Neural progenitor cell (in vitro differentiated cells): ENCODE measurements at regions not wholly inside any gene's neighbourhood (a gene's known extent, or its start where the extent isn't known, plus 50 kb on each side); places are given as distances from the start of the nearest gene placed in this dataset.

ENCODE experiments used
- DNase-seq: peaks from one replicate; pipeline ENCODE4 v3.0.0-alpha.2; 2016; ENCODE audit warnings: low spot score
- H2AFZ ChIP-seq: fragments of 200-600 bp; sonication (generic); replicated peaks from 2 replicates; pipeline ENCODE4 v1.6.1; 2016; ENCODE audit warnings: antibody characterized with exemption
- H3F3A ChIP-seq: fragments of 200-600 bp; sonication (generic); 2 replicates; pipeline ENCODE4 v1.6.1; 2016; ENCODE audit warnings: antibody characterized with exemption, low read depth
- H3K27ac ChIP-seq: fragments of 200-600 bp; sonication (generic); 2 replicates; pipeline ENCODE4 v1.5.1; 2016; ENCODE audit warnings: mild to moderate bottlenecking
- H3K27me3 ChIP-seq: fragments of 200-600 bp; sonication (generic); 2 replicates; pipeline ENCODE4 v1.6.1; 2016; ENCODE audit warnings: mild to moderate bottlenecking, moderate library complexity
- H3K36me3 ChIP-seq: fragments of 200-600 bp; sonication (generic); 2 replicates; pipeline ENCODE4 v1.5.1; 2016
- H3K4me1 ChIP-seq: fragments of 200-600 bp; sonication (generic); 2 replicates; pipeline ENCODE4 v1.6.1; 2016; ENCODE audit warnings: mixed run types
- H3K4me2 ChIP-seq: fragments of 200-600 bp; sonication (generic); 2 replicates; pipeline ENCODE4 v1.6.1; 2016
- H3K4me3 ChIP-seq: fragments of 200-600 bp; sonication (generic); 2 replicates; pipeline ENCODE4 v1.5.1; 2016
- H3K79me2 ChIP-seq: fragments of 200-600 bp; sonication (generic); 2 replicates; pipeline ENCODE4 v1.6.1; 2016; ENCODE audit warnings: low read depth
- H3K9ac ChIP-seq: fragments of 200-600 bp; sonication (generic); 2 replicates; pipeline ENCODE4 v1.6.1; 2016
- H3K9me3 ChIP-seq: fragments of 200-600 bp; sonication (generic); 2 replicates; pipeline ENCODE4 v1.5.1; 2016; ENCODE audit warnings: low read depth
- H4K20me1 ChIP-seq: fragments of 200-600 bp; sonication (generic); 2 replicates; pipeline ENCODE4 v1.6.1; 2016; ENCODE audit warnings: low read depth
- H3K27ac Mint-ChIP-seq: 3 replicates; pipeline ENCODE4 v1.8.0; 2021; ENCODE audit warnings: mixed read lengths
- H3K27me3 Mint-ChIP-seq: 2 replicates; pipeline ENCODE4 v1.8.0; 2022; ENCODE audit warnings: low read depth, mild to moderate bottlenecking, inconsistent platforms, moderate library complexity, mixed read lengths; ENCODE audit not compliant: insufficient read depth
- H3K36me3 Mint-ChIP-seq: 3 replicates; pipeline ENCODE4 v1.8.0; 2021; ENCODE audit warnings: mixed read lengths
- H3K4me1 Mint-ChIP-seq: 3 replicates; pipeline ENCODE4 v1.8.0; 2021; ENCODE audit warnings: mixed read lengths
- H3K4me3 Mint-ChIP-seq: 3 replicates; pipeline ENCODE4 v1.8.0; 2021; ENCODE audit warnings: mild to moderate bottlenecking, moderate library complexity, mixed read lengths
- H3K9me3 Mint-ChIP-seq: 3 replicates; pipeline ENCODE4 v1.8.0; 2020; ENCODE audit warnings: mixed read lengths
- CTCF ChIP-seq: fragments of 200-600 bp; sonication (generic); IDR thresholded peaks from 2 replicates; pipeline ENCODE4 v1.5.1; 2017; ENCODE audit warnings: antibody characterized with exemption, mild to moderate bottlenecking
- EZH2 ChIP-seq: fragments of 200-600 bp; sonication (generic); IDR thresholded peaks from 2 replicates; pipeline ENCODE4 v1.6.1; 2017; ENCODE audit warnings: antibody characterized with exemption, mild to moderate bottlenecking, moderate library complexity
- EZH2phosphoT487 ChIP-seq: fragments of 200-600 bp; sonication (generic); IDR thresholded peaks from 2 replicates; pipeline ENCODE4 v1.6.1; 2017; ENCODE audit warnings: antibody characterized with exemption

- Histone ChIP-seq H3K4me1 (no peaks in the 10 kb centered on the region), H3K79me2 (no peaks in the 10 kb centered on the region), H3K4me3 (no peak overlapping the region), H3K27me3 (no peaks in the 10 kb centered on the region), H3K9me3 (no peaks in the 10 kb centered on the region), H3K27ac (no peak overlapping the region), H3K36me3 (no peaks in the 10 kb centered on the region), H4K20me1 (no peaks in the 10 kb centered on the region), H3F3A (no peaks in the 10 kb centered on the region), H3K9ac (no peak overlapping the region), H3K4me2 (no peak overlapping the region), H2AFZ (no peak overlapping the region)
- TF ChIP-seq EZH2: no peak
- H3K9me3 Mint-ChIP-seq: peaks cover 3% of the 10 kb centered on the region
- no peak for DNase-seq
- H3K36me3 Mint-ChIP-seq: peaks cover 3% of the 10 kb centered on the region
- H3K27me3 Mint-ChIP-seq: no peaks in the 10 kb centered on the region
- H3K27ac Mint-ChIP-seq: no peak overlapping the region
- peaks cover 12% of the 10 kb centered on the region for H3K4me1 Mint-ChIP-seq
- H3K4me3 Mint-ChIP-seq: no peak overlapping the region
Observed at GRCh38 chr4:130851107-130851506, 1755.2 kb downstream of the C4orf33 start.

GRCh38 chr4:130851932-130852331 lies 1756.0 kb downstream of the C4orf33 start:
- no peak overlapping the region for H2AFZ ChIP-seq
- no peak overlapping the region for H3K4me2 ChIP-seq
- H3K27ac ChIP-seq: no peak overlapping the region
- Mint-ChIP-seq H3K27me3 (no peaks in the 10 kb centered on the region), H3K4me3 (no peak overlapping the region), H3K9me3 (peaks cover 3% of the 10 kb centered on the region), H3K27ac (no peak overlapping the region), H3K4me1 (peaks cover 7% of the 10 kb centered on the region), H3K36me3 (peaks cover 3% of the 10 kb centered on the region)
- H3K79me2 ChIP-seq: no peaks in the 10 kb centered on the region
- no peak for DNase-seq
- H3K36me3 ChIP-seq: no peaks in the 10 kb centered on the region
- H3K4me1 ChIP-seq: no peaks in the 10 kb centered on the region
- no peaks in the 10 kb centered on the region for H3F3A ChIP-seq
- TF ChIP-seq EZH2: no peak
- TF ChIP-seq CTCF: no peak
- no peaks in the 10 kb centered on the region for H3K9me3 ChIP-seq
- H4K20me1 ChIP-seq: no peaks in the 10 kb centered on the region
- no peak overlapping the region for H3K4me3 ChIP-seq
- no peaks in the 10 kb centered on the region for H3K27me3 ChIP-seq
- H3K9ac ChIP-seq: no peak overlapping the region

GRCh38 chr4:130855533-130855932 lies 1759.6 kb downstream of the C4orf33 start:
- no peaks in the 10 kb centered on the region for H3K79me2 ChIP-seq
- H3K4me2 ChIP-seq: no peak overlapping the region
- Mint-ChIP-seq H3K27ac (no peak overlapping the region), H3K9me3 (no peaks in the 10 kb centered on the region), H3K27me3 (peaks cover 3% of the 10 kb centered on the region), H3K4me3 (no peak overlapping the region), H3K36me3 (no peaks in the 10 kb centered on the region), H3K4me1 (no peaks in the 10 kb centered on the region)
- no peaks in the 10 kb centered on the region for H3F3A ChIP-seq
- H3K9me3 ChIP-seq: no peaks in the 10 kb centered on the region
- H3K36me3 ChIP-seq: no peaks in the 10 kb centered on the region
- H3K27me3 ChIP-seq: no peaks in the 10 kb centered on the region
- H3K4me1 ChIP-seq: no peaks in the 10 kb centered on the region
- no peaks in the 10 kb centered on the region for H4K20me1 ChIP-seq
- H3K27ac ChIP-seq: no peak overlapping the region
- no peak overlapping the region for H3K9ac ChIP-seq
- H2AFZ ChIP-seq: no peak overlapping the region
- no peak overlapping the region for H3K4me3 ChIP-seq
- TF ChIP-seq CTCF (no peak), EZH2phosphoT487 (no peak), EZH2 (no peak)
- DNase-seq: no peak

GRCh38 chr4:130859991-130860390 lies 1764.0 kb downstream of the C4orf33 start:
- H2AFZ ChIP-seq: no peak overlapping the region
- H3K9me3 ChIP-seq: no peaks in the 10 kb centered on the region
- Mint-ChIP-seq H3K9me3 (no peaks in the 10 kb centered on the region), H3K27ac (no peak overlapping the region), H3K36me3 (no peaks in the 10 kb centered on the region), H3K4me1 (no peaks in the 10 kb centered on the region), H3K27me3 (peaks cover 3% of the 10 kb centered on the region), H3K4me3 (no peak overlapping the region)
- H3K4me2 ChIP-seq: no peak overlapping the region
- H3F3A ChIP-seq: no peaks in the 10 kb centered on the region
- H3K4me3 ChIP-seq: no peak overlapping the region
- H3K79me2 ChIP-seq: no peaks in the 10 kb centered on the region
- H3K27ac ChIP-seq: no peak overlapping the region
- H3K4me1 ChIP-seq: no peaks in the 10 kb centered on the region
- no peaks in the 10 kb centered on the region for H4K20me1 ChIP-seq
- DNase-seq: no peak
- H3K9ac ChIP-seq: no peak overlapping the region
- no peaks in the 10 kb centered on the region for H3K27me3 ChIP-seq
- H3K36me3 ChIP-seq: no peaks in the 10 kb centered on the region
- TF ChIP-seq CTCF: no peak
